ENCODE measurements at regions not wholly inside any gene's neighbourhood (a gene's known extent, or its start where the extent isn't known, plus 50 kb on each side); places are given as distances from the start of the nearest gene placed in this dataset.

DNA sequence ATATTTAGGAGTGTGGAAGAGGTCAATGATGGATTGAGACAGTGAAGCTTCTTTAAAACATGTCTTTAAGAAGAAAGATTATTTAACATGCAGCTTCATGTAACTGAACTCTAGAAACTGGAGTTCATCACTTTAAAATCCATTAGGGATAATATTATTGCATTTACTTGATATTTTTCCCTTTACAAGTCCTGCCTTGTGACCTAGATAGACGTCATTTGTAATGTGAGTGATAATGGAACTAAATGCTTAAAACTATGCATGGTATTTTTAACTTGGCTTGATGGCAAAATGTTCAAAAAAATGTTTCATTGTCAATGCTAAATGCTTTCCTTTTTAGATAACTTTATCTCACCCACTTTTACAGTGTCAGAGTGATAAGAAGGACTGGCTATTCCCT is 723.7 kb downstream of the RWDD3 start:
- TF ChIP-seq, protein P1, sequence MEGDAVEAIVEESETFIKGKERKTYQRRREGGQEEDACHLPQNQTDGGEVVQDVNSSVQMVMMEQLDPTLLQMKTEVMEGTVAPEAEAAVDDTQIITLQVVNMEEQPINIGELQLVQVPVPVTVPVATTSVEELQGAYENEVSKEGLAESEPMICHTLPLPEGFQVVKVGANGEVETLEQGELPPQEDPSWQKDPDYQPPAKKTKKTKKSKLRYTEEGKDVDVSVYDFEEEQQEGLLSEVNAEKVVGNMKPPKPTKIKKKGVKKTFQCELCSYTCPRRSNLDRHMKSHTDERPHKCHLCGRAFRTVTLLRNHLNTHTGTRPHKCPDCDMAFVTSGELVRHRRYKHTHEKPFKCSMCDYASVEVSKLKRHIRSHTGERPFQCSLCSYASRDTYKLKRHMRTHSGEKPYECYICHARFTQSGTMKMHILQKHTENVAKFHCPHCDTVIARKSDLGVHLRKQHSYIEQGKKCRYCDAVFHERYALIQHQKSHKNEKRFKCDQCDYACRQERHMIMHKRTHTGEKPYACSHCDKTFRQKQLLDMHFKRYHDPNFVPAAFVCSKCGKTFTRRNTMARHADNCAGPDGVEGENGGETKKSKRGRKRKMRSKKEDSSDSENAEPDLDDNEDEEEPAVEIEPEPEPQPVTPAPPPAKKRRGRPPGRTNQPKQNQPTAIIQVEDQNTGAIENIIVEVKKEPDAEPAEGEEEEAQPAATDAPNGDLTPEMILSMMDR (conservative IDR thresholded peaks at IDR 0.05; ENCODE audit: low read depth, low read length): no peak
- DNase-seq (ENCODE audit: low read depth): peak; percentile 76
- no peak overlapping the region for H3K4me3 ChIP-seq (ENCODE audit: low read length)

DNA sequence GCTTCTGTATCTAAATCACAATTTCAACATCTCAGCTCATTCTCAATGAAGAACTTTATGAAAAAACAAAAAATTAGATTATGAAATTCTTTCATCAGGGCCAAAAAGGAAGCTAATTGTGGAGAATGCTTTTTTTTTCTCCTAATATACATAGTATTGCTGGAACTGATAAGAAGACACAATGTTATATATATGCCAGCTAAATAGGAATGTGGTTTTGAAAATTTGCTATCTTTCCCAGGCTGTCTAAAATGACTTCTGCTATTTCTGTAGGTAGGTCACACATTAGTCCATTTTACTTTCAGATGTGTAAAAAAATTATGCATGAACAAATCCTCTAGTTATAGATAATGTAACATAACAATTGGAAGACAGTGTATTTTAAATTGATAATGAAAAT is 732.9 kb downstream of the RWDD3 start:
- H3K4me3 ChIP-seq (ENCODE audit: low read length): no peak overlapping the region
- DNase-seq (ENCODE audit: low read depth): no peak
- TF ChIP-seq, protein P1 (conservative IDR thresholded peaks at IDR 0.05; ENCODE audit: low read depth, low read length): no peak

GRCh38 chr1:95974586-95974985 is 740.6 kb downstream of the RWDD3 start:
- TF ChIP-seq, protein P1 (conservative IDR thresholded peaks at IDR 0.05; ENCODE audit: low read depth, low read length): no peak
- peak; percentile 31 for DNase-seq (ENCODE audit: low read depth)
- no peak overlapping the region for H3K4me3 ChIP-seq (ENCODE audit: low read length)

GRCh38 chr1:95982711-95983110 is 738.9 kb upstream of the PTBP2 start:
- no peak for DNase-seq (ENCODE audit: low read depth)
- TF ChIP-seq, protein P1 (conservative IDR thresholded peaks at IDR 0.05; ENCODE audit: low read depth, low read length): no peak
- no peak overlapping the region for H3K4me3 ChIP-seq (ENCODE audit: low read length)

GRCh38 chr1:95983831-95984230 is 737.8 kb upstream of the PTBP2 start:
- no peak for DNase-seq (ENCODE audit: low read depth)
- TF ChIP-seq, protein P1 (conservative IDR thresholded peaks at IDR 0.05; ENCODE audit: low read depth, low read length): no peak
- H3K4me3 ChIP-seq (ENCODE audit: low read length): no peak overlapping the region

- TF ChIP-seq, protein P1 (conservative IDR thresholded peaks at IDR 0.05; ENCODE audit: low read depth, low read length): no peak
- H3K4me3 ChIP-seq (ENCODE audit: low read length): no peak overlapping the region
- DNase-seq (ENCODE audit: low read depth): no peak
Measured at GRCh38 chr1:95984798-95985374, 736.7 kb upstream of the PTBP2 start.

DNA sequence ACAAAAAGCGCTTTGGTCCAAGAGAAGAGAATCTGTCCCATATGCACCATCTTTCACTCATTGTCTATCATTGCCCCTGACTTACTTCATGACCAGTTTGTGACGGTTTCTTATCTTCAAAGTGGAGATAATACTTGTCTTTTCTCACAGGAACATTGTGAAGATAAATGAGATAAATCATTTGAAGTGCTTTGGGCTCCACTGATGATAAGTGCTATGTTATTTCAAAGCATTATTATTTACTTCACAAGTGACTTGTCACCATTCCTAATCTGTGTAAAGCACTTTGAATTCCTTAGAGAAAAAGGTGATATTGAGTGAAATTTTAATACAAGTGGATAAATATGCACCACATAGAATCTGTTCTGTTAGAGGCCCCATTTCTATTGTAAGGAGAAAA is 731.6 kb upstream of the PTBP2 start:
- no peak overlapping the region for H3K4me3 ChIP-seq (ENCODE audit: low read length)
- TF ChIP-seq, protein P1 (conservative IDR thresholded peaks at IDR 0.05; ENCODE audit: low read depth, low read length): no peak
- no peak for DNase-seq (ENCODE audit: low read depth)
